NOMO-1 treated with dmso at 0.1 percent for 144 hours (cell line): ENCODE measurements at regions not wholly inside any gene's neighbourhood (a gene's known extent, or its start where the extent isn't known, plus 50 kb on each side); places are given as distances from the start of the nearest gene placed in this dataset.

Source experiments
- DNase-seq: peaks from one replicate; lab custom pipeline; 2025; ENCODE audit not compliant: unreplicated experiment; lab: John Stamatoyannopoulos, UW

- no peak for DNase-seq
Observed at GRCh38 chr6:3997177-3997770, 81.7 kb downstream of the FAM217A start.

- no peak for DNase-seq
Observed at GRCh38 chr6:3999800-4000661, 78.9 kb downstream of the FAM217A start.

- DNase-seq: no peak
Observed at GRCh38 chr6:4004249-4004648, 74.7 kb downstream of the FAM217A start.

- peak; percentile 35 for DNase-seq
Observed at GRCh38 chr6:4008324-4009047, 70.5 kb downstream of the FAM217A start.

- no peak for DNase-seq
Observed at GRCh38 chr6:4009486-4009885, 69.5 kb downstream of the FAM217A start.

GRCh38 chr6:4010048-4010447 is 68.9 kb downstream of the FAM217A start:
- no peak for DNase-seq

GRCh38 chr6:4010689-4011090 is 68.2 kb downstream of the FAM217A start:
- peak; percentile 8 for DNase-seq

- DNase-seq: no peak
Observed at GRCh38 chr6:4012826-4013225, 66.1 kb downstream of the FAM217A start.

GRCh38 chr6:4017058-4017739 is 61.7 kb downstream of the FAM217A start:
- DNase-seq: no peak

GRCh38 chr6:4017834-4018170 is 61.1 kb downstream of the FAM217A start:
- DNase-seq: no peak

- peak; percentile 95 for DNase-seq
Observed at GRCh38 chr6:4018171-4018923, 60.6 kb downstream of the FAM217A start.
